ENCODE measurements at regions not wholly inside any gene's neighbourhood (a gene's known extent, or its start where the extent isn't known, plus 50 kb on each side); places are given as distances from the start of the nearest gene placed in this dataset.

DNA sequence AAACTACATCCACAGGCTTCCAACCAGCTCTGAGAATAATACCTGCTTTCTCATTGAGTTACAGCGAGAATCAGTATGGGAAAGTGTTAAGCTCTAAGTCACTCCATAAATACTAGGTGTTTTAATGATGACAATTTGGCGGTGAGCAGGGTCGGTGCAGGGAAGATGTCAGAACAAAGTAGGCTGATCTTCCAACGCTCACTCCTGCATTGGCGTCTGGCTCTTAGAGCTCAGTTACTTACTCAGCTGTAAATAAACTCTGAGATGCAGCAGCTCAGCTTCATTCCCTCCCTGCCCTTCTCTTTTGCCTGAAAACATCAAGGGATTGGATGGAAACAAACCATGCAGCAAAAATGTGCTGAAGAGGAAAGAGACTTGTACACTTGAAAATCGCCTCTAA, 102.5 kb upstream of the SPACA1 start:
- Histone ChIP-seq H3K4me1 (peaks cover 11% of the 10 kb centered on the region), H3K36me3 (no peaks in the 10 kb centered on the region), H3K4me3 (no peak overlapping the region), H3K9me3 (no peaks in the 10 kb centered on the region), H3K27ac (no peak overlapping the region), H3K27me3 (ENCODE audit: low read depth) (no peaks in the 10 kb centered on the region)
- no peak for DNase-seq
- intact Hi-C loops (cut with DNase I), result no loop called here
- no peak for ATAC-seq
- TF ChIP-seq, protein P1, sequence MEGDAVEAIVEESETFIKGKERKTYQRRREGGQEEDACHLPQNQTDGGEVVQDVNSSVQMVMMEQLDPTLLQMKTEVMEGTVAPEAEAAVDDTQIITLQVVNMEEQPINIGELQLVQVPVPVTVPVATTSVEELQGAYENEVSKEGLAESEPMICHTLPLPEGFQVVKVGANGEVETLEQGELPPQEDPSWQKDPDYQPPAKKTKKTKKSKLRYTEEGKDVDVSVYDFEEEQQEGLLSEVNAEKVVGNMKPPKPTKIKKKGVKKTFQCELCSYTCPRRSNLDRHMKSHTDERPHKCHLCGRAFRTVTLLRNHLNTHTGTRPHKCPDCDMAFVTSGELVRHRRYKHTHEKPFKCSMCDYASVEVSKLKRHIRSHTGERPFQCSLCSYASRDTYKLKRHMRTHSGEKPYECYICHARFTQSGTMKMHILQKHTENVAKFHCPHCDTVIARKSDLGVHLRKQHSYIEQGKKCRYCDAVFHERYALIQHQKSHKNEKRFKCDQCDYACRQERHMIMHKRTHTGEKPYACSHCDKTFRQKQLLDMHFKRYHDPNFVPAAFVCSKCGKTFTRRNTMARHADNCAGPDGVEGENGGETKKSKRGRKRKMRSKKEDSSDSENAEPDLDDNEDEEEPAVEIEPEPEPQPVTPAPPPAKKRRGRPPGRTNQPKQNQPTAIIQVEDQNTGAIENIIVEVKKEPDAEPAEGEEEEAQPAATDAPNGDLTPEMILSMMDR (IDR thresholded peaks at IDR 0.05), result no peak

DNA sequence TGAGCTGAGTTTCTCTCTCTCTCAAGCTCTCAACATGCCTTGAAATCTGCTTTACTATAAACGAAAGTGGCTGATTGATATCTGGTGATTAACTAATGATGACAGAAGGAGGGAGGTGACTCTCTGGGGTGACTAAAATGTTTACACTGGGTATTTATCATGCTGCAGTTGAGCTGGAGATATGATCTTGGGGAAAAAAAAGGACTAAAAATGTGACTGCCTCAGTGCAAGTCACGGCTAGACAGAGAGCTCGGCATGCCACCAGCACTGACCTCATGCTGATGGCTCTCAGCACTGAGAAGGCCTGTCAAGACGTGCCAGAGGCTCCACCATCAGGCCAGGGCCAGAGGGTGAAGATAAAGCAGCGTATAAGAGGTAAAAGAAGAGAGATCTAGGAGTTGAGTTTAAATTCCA, 103.1 kb upstream of the SPACA1 start:
- Histone ChIP-seq H3K27ac (no peak overlapping the region), H3K4me3 (no peak overlapping the region), H3K4me1 (peaks cover 11% of the 10 kb centered on the region), H3K36me3 (no peaks in the 10 kb centered on the region), H3K9me3 (no peaks in the 10 kb centered on the region), H3K27me3 (ENCODE audit: low read depth) (no peaks in the 10 kb centered on the region)
- DNase-seq, result peak; percentile 63
- TF ChIP-seq, protein P1 (IDR thresholded peaks at IDR 0.05), result no peak
- intact Hi-C loops (cut with DNase I), result no loop called here
- ATAC-seq, result peak; percentile 81 to 88

DNA sequence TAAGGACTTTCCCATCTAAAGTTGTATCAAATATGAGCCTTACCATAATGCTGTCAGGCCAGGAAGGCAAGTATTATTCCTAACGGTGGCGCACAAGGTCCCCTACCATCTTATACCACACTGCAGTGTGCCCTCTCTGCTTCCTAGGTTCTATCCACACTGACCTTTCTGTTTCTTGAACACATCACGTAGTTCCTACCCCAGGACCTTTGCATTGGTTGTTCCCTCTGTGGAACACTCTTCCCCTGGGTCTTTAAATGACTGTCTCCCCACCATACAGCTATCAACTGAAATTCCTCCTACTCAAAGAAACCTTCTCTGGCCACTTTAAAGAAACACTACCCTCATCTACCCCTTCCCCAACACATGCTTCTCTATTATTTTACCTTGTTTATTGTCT, 104.5 kb upstream of the SPACA1 start:
- H3K9me3 ChIP-seq, result no peaks in the 10 kb centered on the region
- no peak overlapping the region for H3K4me3 ChIP-seq
- H3K36me3 ChIP-seq, result no peaks in the 10 kb centered on the region
- intact Hi-C loops (cut with DNase I), result no loop called here
- DNase-seq (no peak), ATAC-seq (no peak)
- H3K27me3 ChIP-seq (ENCODE audit: low read depth), result no peaks in the 10 kb centered on the region
- TF ChIP-seq, protein P1 (IDR thresholded peaks at IDR 0.05), result no peak
- peaks cover 11% of the 10 kb centered on the region for H3K4me1 ChIP-seq
- H3K27ac ChIP-seq, result no peak overlapping the region

DNA sequence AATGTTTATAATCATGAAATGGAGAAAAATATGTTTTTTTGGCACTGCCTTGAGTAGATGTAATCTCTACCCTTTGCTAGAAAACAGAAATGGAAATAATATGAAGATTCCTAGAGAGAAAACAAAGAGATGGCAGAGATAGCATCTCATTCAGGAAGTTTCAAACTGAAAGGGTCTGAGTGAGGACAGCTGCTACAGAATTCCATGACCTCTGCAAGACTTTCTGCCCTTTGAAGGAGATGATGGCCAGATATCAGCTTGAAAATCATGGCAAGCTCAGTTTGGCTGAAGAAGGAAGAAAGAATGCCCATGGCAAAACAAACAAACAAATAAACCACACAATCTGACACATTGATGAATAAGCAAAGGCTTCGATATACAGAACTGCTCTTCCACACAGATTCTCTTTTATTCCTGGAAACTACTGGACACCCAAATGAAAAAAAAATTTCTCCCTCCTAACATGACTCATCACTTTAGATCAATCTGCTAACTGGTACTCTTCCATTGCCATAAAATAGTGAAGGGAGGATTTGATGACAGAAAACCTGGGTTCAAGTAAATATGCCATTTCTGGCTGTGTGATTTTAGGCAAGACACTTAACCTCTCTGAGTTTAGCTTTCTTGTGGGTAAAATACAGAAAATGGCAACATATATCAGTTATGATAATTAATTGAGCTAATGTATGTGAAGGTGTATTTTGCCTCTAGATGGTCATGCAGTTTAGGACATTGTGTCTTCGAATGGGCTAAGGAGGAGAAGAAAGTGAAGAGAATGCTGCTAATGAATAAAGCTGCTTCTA, 105.9 kb upstream of the SPACA1 start:
- no peaks in the 10 kb centered on the region for H3K9me3 ChIP-seq
- no peak for ATAC-seq
- TF ChIP-seq, protein P1 (IDR thresholded peaks at IDR 0.05), result no peak
- intact Hi-C loops (cut with DNase I), result no loop called here
- no peaks in the 10 kb centered on the region for H3K27me3 ChIP-seq (ENCODE audit: low read depth)
- no peak for DNase-seq
- no peaks in the 10 kb centered on the region for H3K36me3 ChIP-seq
- H3K4me3 ChIP-seq, result no peak overlapping the region
- no peak overlapping the region for H3K27ac ChIP-seq
- H3K4me1 ChIP-seq, result peaks cover 11% of the 10 kb centered on the region

DNA sequence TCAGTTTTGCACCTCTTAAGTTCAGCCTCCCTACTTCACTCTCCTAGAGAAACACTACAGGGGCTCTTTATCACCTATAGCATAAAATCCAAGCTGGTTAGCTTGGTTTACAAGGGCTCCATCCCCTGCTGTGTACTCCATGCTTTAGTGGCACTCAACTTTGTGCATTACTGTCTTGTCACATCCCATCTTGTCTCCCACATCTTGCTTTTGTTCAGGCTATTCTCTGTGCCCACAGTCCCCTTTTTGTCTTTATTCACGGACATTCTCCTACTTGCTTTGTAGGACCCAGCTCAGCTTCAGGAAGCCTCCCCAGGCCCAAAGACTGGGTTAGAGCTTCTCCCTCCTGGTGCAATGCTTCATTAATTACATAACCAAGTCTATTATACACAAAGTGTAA, 107.9 kb upstream of the SPACA1 start:
- H3K36me3 ChIP-seq, result no peaks in the 10 kb centered on the region
- ATAC-seq, result no peak
- H3K4me3 ChIP-seq, result no peak overlapping the region
- no peaks in the 10 kb centered on the region for H3K27me3 ChIP-seq (ENCODE audit: low read depth)
- H3K4me1 ChIP-seq, result peaks cover 5% of the 10 kb centered on the region
- intact Hi-C loops (cut with DNase I), result no loop called here
- H3K27ac ChIP-seq, result no peak overlapping the region
- no peak for DNase-seq
- TF ChIP-seq, protein P1 (IDR thresholded peaks at IDR 0.05), result no peak
- H3K9me3 ChIP-seq, result no peaks in the 10 kb centered on the region

Measured in lower lobe of right lung (tissue), 2 donors.